ENCODE measurements at regions not wholly inside any gene's neighbourhood (a gene's known extent, or its start where the extent isn't known, plus 50 kb on each side); places are given as distances from the start of the nearest gene placed in this dataset.

DNA sequence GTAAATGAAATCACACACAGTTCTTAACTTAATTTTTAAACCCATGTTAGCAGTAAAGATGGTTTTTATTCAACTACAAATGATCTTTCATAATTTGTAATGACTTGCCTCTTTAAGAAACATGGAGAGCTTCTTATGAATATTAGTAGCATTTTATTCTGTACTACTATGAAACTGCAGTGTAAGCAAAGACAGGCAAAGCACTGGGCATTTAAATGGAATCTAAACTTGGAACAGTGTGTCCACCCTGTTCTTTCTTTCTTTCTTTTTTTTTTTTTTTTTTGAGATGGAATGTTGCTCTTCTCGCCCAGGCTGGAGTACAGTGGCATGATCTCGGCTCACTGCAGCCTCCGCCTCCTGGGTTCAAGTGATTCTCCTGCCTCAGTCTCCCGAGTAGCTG lies 740.4 kb upstream of the IGFBP3 start:
- no peak for DNase-seq (ENCODE audit: low spot score in 2 of 2)
- intact Hi-C loops (cut with DNase I; ENCODE audit: low total_unique reads): no loop called here
- TF ChIP-seq, protein P1, sequence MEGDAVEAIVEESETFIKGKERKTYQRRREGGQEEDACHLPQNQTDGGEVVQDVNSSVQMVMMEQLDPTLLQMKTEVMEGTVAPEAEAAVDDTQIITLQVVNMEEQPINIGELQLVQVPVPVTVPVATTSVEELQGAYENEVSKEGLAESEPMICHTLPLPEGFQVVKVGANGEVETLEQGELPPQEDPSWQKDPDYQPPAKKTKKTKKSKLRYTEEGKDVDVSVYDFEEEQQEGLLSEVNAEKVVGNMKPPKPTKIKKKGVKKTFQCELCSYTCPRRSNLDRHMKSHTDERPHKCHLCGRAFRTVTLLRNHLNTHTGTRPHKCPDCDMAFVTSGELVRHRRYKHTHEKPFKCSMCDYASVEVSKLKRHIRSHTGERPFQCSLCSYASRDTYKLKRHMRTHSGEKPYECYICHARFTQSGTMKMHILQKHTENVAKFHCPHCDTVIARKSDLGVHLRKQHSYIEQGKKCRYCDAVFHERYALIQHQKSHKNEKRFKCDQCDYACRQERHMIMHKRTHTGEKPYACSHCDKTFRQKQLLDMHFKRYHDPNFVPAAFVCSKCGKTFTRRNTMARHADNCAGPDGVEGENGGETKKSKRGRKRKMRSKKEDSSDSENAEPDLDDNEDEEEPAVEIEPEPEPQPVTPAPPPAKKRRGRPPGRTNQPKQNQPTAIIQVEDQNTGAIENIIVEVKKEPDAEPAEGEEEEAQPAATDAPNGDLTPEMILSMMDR (IDR thresholded peaks at IDR 0.05): no peak
- no peak for TF ChIP-seq POLR2A (IDR thresholded peaks at IDR 0.05)
- H3K4me3 ChIP-seq (ENCODE audit: low read depth, poor library complexity, severe bottlenecking): no peak overlapping the region
- 51 to 52% methylated on average over 4 of the region's 4 CpGs for WGBS, 2 donors

DNA sequence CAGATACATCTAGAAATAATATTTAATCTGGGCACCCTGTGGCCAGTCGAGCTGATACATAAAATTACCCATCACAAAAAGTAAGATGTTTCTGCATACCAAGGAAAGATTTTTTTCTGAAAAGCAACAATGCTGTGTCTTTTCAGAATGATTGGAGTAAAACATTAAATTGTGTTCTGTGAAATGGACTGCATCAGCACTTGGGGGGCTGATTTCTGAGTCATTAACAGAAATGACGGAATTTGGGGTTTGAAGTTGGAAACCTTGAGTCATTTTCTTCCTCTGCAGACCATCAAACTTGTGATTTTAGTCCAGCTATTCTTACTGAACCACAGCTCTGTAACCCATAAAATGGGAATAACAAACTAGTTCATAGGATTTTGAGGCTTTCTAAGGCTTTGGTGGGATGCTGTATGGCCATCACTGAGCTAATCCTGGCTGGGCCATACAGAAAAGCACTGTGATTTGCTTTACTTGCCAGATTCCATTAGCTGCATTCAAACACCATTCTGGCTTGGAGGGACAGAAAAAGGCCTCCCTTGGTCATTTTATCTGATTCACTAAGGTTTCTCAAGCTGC lies 739.4 kb upstream of the IGFBP3 start:
- intact Hi-C loops (cut with DNase I; ENCODE audit: low total_unique reads): no loop called here
- DNase-seq (ENCODE audit: low spot score in 2 of 2): no peak
- WGBS, 2 donors: 93 to 98% methylated on average over 2 of the region's 2 CpGs
- H3K4me3 ChIP-seq (ENCODE audit: low read depth, poor library complexity, severe bottlenecking): no peak overlapping the region
- TF ChIP-seq, protein P1 (IDR thresholded peaks at IDR 0.05): no peak
- no peak for TF ChIP-seq POLR2A (IDR thresholded peaks at IDR 0.05)

DNA sequence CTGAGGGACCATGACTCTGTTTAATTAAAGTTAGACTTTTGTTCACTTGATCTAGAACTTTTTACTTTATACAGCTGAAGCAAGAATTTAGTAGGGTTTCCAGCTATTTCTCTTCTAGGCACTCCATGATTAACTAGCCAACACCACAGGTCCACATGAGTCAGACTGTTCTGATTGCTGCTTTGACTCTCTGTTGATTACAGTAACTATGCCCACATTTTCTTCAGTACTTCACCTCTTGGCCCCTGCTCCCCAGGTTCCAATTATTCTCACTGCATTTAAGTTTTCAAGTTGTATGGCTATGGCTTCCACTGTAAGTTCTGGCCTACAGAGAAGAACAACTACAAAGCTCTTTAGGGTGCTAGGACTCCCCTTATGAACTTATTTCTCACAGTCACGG lies 737.2 kb upstream of the IGFBP3 start:
- H3K4me3 ChIP-seq (ENCODE audit: low read depth, poor library complexity, severe bottlenecking): no peak overlapping the region
- intact Hi-C loops (cut with DNase I; ENCODE audit: low total_unique reads): no loop called here
- TF ChIP-seq, protein P1 (IDR thresholded peaks at IDR 0.05): no peak
- TF ChIP-seq POLR2A (IDR thresholded peaks at IDR 0.05): no peak
- 94 to 96% methylated on average over 1 of the region's 1 CpG for WGBS, 2 donors
- no peak for DNase-seq (ENCODE audit: low spot score in 2 of 2)

DNA sequence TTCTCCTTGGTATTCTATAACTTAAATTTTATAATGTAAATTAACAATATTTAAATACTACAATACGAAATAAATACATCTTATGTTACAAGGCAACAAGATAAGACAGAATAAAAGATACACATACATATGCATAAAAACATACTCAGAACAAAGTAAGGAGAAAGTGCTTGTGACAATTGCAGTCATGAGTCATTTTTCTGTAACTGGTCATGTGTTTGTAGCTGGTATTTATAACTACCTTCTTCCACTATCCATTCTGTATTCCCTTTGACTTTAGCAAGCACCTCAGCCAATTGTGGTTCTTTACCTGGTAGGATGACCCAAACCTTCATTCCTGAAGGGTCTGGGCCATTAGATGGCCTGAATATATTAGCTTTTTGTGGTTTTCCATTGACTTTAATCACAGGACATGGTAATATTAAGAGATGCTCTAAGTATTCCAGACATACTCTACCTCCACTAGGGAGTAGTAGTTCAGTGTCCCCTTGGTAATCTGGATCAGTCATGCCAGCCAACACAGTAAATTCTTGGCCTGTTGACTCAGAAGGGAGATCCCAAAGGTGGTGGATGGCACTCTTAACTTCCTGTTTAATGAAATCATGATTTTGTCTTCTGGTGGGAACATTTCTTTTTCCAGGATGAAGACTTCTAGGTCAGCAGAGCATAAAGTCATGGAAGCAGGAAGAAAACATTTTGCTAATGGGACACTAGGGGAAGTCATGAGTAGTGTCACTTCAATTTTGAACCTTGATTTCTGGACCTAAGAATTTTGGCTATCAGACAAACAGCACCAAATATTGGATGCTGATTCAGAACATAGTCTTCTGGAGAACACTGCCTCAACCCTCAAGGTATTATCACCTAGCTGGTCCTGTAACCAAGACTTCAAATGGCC lies 733.7 kb upstream of the IGFBP3 start:
- H3K4me3 ChIP-seq (ENCODE audit: low read depth, poor library complexity, severe bottlenecking): no peak overlapping the region
- 83 to 88% methylated on average over 1 of the region's 1 CpG for WGBS, 2 donors
- TF ChIP-seq, protein P1 (IDR thresholded peaks at IDR 0.05): no peak
- intact Hi-C loops (cut with DNase I; ENCODE audit: low total_unique reads): no loop called here
- no peak for DNase-seq (ENCODE audit: low spot score in 2 of 2)

DNA sequence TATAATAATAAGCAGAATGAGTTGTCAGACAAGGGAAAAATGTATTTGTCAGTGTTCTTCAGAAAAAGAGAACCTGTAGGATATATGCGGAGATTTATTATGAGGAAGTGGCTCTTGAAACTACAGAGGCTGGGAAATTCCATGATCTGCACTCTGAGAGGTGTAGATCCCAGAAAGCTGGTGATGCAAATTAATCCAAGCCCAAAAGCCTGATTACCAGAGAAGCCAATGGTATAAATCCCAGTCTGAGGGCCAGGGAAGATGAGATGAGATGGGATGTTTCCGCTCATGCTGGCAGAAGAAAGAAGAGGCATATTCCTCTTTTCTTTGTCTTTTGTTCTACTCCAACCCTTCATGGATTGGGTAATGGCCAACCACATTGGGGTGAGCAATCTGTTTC lies 732.8 kb upstream of the IGFBP3 start:
- no peak for TF ChIP-seq POLR2A (IDR thresholded peaks at IDR 0.05)
- TF ChIP-seq, protein P1 (IDR thresholded peaks at IDR 0.05): no peak
- no peak overlapping the region for H3K4me3 ChIP-seq (ENCODE audit: low read depth, poor library complexity, severe bottlenecking)
- intact Hi-C loops (cut with DNase I; ENCODE audit: low total_unique reads): no loop called here
- no peak for DNase-seq (ENCODE audit: low spot score in 2 of 2)
- WGBS, 2 donors: 46 to 98% methylated on average over 2 of the region's 2 CpGs
